Left cardiac atrium (tissue), 4 donors: ENCODE measurements at regions not wholly inside any gene's neighbourhood (a gene's known extent, or its start where the extent isn't known, plus 50 kb on each side); places are given as distances from the start of the nearest gene placed in this dataset.

Experiments used
- ATAC-seq, 2 donors: fragments of 200-7000 bp; cut with Tn5 transposase; one replicate each; pipeline ENCODE4 v1.9.1; 2020; ENCODE audit warnings: mild to moderate bottlenecking in 2 of 2, moderate library complexity in 2 of 2
- DNase-seq: peaks from one replicate; pipeline ENCODE4 v3.0.0-alpha.2; 2020
- intact Hi-C, 2 donors: fragments of 100-400 bp; cut with DNase I; formaldehyde crosslinking; loops; one replicate each; pipeline versions ENCODE4 v1.14.1 to v1.15.1; 2022 to 2023
- donor health status: DM: no; HTN: yes; CAD: no.
- donor health status: DM: no; HTN: yes; CAD: no; lungs with severe emphysema.
- donor health status: DM: yes; HTN: yes; CAD: no.
- donor health status: Dilated cardiomyopathy.

DNA sequence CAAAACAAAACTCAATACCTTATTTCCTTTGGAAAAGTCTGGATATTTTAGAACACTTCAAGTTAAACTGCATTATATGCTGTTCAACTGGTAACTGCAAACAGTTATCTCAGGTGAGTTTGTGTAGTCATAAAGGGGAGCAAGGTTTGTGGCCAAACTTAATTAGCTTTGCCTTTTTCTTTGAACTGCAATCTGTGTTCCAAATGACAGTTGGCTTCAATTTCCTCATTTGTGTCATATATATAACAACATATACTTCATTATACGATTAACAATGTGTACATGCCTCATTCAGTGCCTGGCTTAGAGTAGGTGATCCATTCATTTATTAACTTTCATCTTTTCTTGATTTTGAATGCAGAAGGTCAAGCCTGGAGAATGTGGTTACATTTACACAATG, 55.8 kb downstream of the KCNE4 start:
- DNase-seq = no peak
- intact Hi-C loops = no loop called here
- no peak for ATAC-seq

DNA sequence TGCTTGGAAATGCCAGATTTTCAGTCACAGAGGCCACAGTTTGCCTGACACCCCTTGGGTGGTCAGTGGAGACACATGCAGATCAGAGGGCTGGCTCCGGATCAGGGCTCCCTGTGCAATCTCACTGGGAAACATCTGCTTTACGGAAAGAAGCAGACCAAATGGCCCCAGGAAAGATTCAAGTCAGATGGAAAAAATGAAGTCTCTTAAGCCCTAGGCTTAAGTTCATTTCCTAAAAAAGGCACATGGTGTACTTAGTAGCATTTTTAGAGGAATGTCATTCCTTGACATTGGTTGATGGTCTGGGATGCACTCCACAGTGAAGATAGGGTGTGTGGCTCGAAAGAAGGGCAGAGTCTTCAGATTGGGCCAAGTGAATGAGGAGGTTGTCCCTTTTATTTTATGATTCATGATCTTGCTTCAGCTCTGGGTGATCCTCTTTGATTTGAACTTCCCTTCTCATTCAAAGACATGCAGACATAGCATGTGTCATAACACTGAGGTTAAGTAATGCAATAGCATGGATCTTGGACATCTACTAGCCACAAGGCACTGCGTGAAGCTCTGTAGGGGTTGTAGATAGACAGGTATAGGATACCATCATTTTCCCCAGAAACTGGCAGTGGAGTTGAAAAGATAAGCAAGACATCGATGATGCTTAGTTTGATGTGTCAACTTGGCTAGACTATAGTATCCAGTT, 56.5 kb downstream of the KCNE4 start:
- no peak for DNase-seq
- intact Hi-C loops = no loop called here
- no peak for ATAC-seq

DNA sequence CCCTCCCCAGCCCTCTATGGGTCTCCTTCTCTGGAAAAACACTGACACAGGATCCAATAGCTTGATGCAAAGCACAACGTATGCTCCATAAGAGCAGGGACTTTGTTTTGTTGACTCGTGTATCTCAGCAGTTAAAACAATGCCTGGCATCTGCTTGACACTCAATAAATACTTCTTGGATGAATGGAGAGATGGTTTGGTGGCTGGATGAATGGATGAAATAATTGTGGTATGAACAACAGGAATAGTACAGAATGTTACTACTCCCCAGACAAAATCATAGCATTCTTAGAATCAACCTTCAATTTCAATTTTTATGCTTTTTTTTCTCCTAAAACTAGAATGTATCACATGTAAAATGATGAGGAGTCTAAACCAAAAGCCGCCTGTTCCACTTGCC, 57.4 kb downstream of the KCNE4 start:
- DNase-seq (no peak), ATAC-seq (no peak)
- intact Hi-C loops = no loop called here

GRCh38 chr2:223113161-223113560, 61.2 kb downstream of the KCNE4 start:
- intact Hi-C loops = no loop called here
- ATAC-seq = no peak
- no peak for DNase-seq

- intact Hi-C loops = no loop called here
- ATAC-seq = no peak
- no peak for DNase-seq
Observed at GRCh38 chr2:223114170-223114569, 62.2 kb downstream of the KCNE4 start.

- ATAC-seq (no peak), DNase-seq (no peak)
- intact Hi-C loops = no loop called here
Observed at GRCh38 chr2:223114917-223115316, 62.9 kb downstream of the KCNE4 start.

GRCh38 chr2:223117533-223117932, 65.5 kb downstream of the KCNE4 start:
- DNase-seq (no peak), ATAC-seq (no peak)
- intact Hi-C loops = no loop called here

GRCh38 chr2:223121283-223121682, 69.3 kb downstream of the KCNE4 start:
- no peak for ATAC-seq
- intact Hi-C loops = no loop called here
- DNase-seq = no peak

GRCh38 chr2:223122781-223123180, 70.8 kb downstream of the KCNE4 start:
- intact Hi-C loops = no loop called here
- DNase-seq (no peak), ATAC-seq (peak; percentile 56 to 73)

DNA sequence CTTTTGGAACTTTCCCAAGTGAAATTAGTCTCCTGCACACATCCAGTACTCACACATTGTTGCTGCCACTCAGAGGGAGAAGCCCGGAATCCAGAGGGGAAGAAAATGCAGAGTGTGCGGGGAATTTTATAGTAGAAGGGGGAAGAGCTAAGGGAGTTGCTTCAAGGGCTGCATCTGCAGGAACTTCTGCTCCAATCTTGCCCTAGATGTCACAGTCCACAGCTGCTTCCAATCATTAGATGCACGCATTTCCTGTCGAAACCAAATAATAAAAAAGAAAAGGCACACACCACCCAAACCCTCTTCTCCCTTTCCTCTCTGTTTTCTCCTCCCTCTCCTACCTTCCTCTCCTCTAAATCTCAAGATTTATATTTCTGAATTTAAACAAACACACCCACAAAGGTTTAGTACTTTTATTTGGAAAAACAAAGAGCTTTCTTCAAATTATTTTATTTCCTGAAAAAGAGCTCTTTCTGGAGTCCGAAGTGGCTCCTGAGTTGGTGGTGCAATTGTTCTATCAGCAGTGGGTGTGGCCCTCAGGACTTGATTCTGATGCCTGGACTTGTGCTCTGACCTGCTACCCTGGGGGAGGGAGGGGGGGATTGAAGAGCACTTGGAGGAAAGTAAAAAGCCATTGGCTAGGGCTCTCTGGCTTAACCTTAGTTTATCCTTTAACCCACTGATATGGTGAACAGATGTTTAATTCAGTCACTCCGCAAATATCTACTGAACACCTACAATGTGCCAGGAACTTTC, 72.0 kb downstream of the KCNE4 start:
- DNase-seq = no peak
- ATAC-seq = peak; percentile 43 to 58
- intact Hi-C loops = no loop called here

DNA sequence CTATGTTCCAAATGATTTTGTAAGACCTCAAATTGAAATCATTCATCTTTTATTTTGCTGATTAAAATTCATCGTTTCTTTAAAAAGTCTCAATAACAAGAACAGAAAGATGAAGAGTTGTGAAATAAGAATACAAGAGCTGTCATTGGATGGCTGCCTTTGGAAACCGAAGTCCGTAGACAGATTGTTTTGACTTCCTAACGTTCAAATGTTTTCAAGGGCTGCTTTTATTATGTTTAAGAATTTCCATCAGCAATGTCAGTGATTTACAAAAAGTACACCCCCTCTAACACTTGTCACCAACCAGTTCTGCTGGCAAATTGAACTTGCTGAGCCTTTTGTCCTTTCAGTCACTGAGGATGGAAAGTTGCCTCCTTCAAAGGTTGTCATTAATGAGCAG, 89.6 kb downstream of the KCNE4 start:
- no peak for ATAC-seq

DNA sequence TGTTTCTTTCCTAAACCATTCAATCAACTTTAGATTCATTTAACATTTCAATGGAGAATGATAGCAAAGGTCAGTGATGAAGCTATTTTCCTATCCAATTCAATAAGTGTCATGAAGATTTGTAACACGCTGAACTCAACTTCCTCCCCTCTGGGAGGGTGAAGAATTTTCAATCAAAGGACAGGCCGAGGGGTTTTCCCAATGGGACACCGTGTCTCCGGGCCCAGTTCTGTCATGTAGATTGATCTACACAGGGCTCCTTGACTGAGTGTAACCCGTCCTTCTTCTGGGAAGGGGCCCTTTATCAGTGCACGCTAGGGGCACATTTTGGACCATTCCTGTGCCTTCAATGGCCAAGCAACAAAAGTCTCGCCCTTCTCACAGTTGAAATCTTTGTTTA, 90.1 kb downstream of the KCNE4 start:
- ATAC-seq = no peak
- intact Hi-C loops = no loop called here
- no peak for DNase-seq

More for the DNA sequence above, 89.6 kb downstream of the KCNE4 start:
- intact Hi-C loops = no loop called here
- no peak for DNase-seq

DNA sequence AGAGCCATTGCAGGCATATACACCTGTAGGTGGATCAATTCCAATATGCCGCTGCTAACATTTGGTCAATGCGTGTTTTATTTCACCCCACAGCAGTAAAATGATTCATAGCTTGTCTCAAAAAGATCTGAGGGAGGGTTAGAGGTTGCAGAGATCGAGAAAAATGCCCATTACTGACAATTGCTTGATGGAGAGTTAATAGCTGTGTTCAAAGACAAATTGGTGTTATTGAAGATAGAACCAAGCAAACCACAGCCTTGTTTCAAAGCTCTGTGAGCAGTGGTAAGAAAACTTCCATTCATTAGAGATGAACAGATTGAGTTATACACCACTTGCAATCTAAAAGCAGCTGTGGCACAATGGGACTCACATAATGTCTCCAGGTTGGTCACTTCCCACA, 95.4 kb downstream of the KCNE4 start:
- ATAC-seq (no peak), DNase-seq (no peak)
- intact Hi-C loops = no loop called here

- intact Hi-C loops = no loop called here
- no peak for ATAC-seq
- DNase-seq = no peak
Observed at GRCh38 chr2:223148516-223148915, 96.5 kb downstream of the KCNE4 start.

DNA sequence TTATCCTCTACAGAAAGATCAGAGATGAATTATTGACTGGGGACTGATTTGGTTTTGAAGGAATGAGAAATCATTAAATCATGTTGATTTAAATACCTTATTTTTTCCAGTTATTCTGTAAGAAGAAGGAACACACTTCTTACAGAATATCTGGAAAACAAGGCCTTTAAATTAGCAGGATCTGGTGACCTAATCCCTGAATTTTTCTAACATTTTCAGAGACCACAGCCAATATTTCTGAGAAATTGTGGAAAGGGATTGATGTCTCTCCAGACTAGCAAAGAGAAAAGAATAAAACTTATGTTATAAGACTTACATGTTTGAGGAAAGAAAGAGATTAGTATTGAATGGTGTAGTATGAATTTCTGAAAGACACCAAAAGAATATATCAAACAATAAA, 104.0 kb downstream of the KCNE4 start:
- no peak for DNase-seq
- ATAC-seq = no peak
- intact Hi-C loops = no loop called here

DNA sequence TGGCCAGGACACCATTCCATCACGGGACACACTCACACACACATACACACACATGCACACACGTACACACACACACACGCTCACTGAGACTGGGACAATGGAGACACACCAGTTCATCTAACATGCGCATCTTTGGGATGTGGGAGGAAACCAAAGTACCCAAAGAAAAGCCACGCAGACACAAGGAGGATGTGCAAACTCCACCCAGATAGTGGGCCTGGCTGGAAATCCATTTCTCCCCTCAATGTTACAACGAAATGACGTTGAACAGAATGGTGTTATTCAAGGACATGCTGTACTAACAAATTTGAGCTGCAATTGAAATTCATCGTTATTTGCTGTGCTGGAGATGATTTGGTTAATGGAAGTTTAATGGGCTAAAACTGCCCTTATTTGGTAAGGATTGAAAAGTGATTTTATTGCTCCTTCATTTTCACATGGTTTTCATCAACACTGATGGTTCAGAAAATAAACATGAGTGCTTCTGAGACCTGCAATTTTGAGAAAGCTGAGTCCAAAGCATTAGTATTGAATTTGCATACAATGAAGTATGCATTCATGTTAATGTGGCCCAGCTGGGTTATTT, 110.0 kb downstream of the KCNE4 start:
- ATAC-seq (no peak), DNase-seq (no peak)
- intact Hi-C loops = no loop called here

DNA sequence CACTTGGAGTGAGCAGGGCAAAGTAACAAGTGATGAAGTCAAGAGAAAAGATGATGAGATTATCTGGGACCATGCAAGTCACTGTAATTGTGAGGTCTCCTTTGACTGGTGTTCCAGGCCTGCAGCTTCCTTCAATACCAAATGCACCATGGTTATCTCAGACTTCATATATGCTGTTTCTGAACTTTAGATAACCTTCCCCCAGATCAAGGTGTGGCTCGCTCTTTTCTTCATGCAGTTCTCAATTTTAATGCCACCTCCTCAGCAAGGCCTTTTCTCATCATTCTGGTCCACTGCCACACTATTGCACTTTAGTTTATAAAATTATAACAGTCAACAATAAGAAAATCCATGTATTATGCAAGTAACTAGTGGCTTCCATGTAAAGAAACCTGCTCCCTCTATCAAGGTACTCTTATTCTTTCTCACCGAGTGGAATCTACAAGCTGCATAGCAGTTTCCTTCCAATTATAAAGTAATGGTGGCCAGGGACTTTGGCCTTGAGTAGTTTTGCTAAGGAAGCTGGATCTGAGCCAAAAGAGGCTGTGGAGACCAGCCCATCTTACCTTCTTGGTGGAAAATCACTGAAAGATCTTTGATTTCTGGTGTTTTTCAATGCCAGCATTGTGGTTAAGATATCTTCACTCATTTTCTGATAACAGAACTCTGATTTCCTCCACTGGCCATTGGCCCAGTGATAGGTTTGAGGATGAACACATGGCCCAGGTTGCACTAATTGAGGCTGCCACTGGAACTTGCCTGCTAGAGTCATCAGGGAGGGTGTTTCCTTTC, 113.6 kb downstream of the KCNE4 start:
- DNase-seq (no peak), ATAC-seq (no peak)
- intact Hi-C loops = no loop called here

GRCh38 chr2:223166215-223166493, 114.2 kb downstream of the KCNE4 start:
- ATAC-seq (no peak), DNase-seq (no peak)
- intact Hi-C loops = no loop called here

DNA sequence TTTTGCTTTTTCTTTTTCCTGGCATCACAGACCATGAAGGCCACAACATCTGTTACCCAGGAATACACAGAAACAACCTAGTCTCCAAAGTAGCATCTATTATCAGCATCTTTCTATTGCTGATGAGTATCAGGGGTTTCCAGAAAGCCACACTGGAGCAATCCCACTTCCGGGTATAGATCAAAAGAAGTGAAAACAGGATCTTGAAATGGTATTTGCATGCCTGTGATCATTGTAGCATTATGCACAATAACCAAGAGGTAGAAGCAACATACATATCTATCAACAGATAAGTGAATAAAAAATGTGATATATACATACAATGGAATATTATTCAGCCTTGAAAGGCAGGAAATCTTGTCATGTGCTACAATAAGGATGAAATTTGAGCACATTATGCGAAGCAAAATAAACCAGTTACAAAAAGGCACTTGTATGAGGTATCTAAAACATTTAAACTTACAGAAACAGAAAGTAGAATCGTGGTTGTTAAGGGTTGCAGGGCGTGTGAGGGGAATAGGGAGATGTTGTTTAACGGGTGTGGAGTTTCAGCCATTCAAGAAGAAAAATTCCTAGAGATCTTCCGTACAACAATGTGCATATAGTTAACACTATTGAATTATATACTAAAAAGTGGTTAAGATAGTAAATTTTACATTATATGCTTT, 115.1 kb downstream of the KCNE4 start:
- ATAC-seq = no peak
- intact Hi-C loops = no loop called here
- no peak for DNase-seq
